ENCODE measurements at regions not wholly inside any gene's neighbourhood (a gene's known extent, or its start where the extent isn't known, plus 50 kb on each side); places are given as distances from the start of the nearest gene placed in this dataset.

DNA sequence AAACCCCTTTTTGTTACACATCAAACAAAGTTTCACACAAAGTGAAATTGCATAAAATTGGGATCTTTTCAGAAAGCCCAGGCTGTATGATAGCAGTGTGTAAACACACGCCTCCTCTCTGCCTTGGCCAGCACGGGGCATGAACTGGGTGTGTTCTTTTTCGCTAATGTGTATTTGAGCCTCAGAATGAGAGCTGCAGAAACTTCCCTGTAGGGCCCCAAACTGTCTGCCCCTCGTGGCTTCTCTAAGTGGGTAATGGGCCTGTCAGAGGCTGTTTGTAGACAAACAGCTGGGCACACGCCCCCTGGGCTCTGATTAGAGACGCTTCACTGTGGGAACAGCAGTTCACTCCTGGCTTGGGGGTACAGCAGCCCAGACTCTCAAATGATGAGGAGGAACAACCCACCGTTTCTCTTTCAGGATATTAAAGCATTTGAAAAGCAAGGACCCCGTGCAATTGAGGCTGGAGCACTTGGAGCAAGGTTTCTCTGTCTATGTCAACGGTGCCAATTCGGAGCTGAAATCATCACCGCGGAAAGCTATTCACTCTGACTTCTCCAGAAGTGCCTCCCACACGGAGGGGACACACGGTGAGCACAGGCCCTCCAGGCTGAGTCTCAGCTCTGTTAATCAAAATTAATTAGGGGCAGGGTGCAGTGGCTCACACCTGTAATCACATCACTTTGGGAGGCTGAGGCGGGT is 78.4 kb downstream of the KATNIP start:
- TF ChIP-seq, protein P1, sequence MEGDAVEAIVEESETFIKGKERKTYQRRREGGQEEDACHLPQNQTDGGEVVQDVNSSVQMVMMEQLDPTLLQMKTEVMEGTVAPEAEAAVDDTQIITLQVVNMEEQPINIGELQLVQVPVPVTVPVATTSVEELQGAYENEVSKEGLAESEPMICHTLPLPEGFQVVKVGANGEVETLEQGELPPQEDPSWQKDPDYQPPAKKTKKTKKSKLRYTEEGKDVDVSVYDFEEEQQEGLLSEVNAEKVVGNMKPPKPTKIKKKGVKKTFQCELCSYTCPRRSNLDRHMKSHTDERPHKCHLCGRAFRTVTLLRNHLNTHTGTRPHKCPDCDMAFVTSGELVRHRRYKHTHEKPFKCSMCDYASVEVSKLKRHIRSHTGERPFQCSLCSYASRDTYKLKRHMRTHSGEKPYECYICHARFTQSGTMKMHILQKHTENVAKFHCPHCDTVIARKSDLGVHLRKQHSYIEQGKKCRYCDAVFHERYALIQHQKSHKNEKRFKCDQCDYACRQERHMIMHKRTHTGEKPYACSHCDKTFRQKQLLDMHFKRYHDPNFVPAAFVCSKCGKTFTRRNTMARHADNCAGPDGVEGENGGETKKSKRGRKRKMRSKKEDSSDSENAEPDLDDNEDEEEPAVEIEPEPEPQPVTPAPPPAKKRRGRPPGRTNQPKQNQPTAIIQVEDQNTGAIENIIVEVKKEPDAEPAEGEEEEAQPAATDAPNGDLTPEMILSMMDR (IDR thresholded peaks at IDR 0.05) = no peak
- TF ChIP-seq POLR2A (IDR thresholded peaks at IDR 0.05) = no peak
